GM18868 (cell line): ENCODE measurements at regions not wholly inside any gene's neighbourhood (a gene's known extent, or its start where the extent isn't known, plus 50 kb on each side); places are given as distances from the start of the nearest gene placed in this dataset.

Source experiments
- ATAC-seq: cut with Tn5 transposase; IDR thresholded peaks from one replicate; pipeline ENCODE4 v1.9.1; 2021; ENCODE audit warnings: mild to moderate bottlenecking, moderate library complexity; ENCODE audit not compliant: unreplicated experiment

DNA sequence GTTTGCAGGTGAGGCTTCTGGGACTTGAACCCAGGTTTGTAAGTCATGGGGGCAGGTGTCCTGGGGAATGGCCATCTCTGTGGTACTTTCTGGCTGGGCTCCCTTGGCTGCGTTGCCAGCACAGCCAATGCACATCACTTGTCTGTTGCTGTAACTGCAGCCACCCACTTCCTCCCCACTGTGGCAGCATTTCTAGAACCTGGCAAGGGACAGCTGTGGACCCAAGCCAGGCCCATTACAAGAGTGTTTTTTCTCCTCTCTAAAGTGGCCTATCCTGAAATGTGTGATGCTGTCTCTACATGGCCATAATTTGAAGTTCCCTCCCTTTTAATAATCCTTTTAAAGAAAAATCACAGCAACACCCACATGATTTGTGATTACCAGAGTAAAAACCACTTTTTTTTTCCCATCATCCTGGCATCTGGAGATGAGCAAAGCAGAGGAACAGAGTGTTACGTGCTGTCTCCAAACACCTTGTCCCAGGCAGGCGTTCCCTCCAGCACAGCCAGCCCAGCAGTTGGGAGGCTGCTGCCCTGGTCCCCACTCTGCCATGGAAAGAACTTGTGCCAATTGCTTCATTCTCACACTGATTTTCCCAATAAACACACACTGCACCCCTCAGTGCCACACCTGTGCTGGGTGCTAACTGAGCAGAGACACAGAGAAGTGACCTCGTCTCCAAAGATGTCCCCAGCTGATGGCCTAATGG is 360.6 kb upstream of the USP24 start:
- ATAC-seq: no peak

DNA sequence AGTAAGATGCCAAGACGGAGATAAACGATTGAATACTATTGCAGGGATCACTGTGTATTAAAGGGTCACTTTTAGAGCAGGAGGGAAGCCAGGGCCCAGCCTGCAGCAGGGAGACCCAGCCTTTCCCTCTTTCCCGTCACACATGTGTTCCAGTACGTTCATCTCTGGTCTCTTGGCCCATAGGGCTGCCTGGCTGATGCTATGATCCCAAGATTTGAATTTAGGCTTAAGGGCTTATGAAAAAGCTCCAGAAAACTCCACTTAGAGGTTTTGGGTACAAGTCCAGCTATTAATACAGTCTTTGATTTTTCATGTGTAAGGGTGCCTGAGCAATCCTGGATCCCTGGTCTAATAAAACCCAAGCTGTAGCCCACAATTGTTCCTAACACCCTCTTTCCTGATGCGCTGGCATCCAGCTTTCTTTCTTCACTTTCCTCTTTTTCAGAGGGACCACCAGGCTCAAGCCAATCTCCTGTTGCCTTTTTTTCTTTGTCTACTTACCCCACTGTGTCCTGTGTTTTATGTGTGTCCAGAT is 359.6 kb upstream of the USP24 start:
- no peak for ATAC-seq

DNA sequence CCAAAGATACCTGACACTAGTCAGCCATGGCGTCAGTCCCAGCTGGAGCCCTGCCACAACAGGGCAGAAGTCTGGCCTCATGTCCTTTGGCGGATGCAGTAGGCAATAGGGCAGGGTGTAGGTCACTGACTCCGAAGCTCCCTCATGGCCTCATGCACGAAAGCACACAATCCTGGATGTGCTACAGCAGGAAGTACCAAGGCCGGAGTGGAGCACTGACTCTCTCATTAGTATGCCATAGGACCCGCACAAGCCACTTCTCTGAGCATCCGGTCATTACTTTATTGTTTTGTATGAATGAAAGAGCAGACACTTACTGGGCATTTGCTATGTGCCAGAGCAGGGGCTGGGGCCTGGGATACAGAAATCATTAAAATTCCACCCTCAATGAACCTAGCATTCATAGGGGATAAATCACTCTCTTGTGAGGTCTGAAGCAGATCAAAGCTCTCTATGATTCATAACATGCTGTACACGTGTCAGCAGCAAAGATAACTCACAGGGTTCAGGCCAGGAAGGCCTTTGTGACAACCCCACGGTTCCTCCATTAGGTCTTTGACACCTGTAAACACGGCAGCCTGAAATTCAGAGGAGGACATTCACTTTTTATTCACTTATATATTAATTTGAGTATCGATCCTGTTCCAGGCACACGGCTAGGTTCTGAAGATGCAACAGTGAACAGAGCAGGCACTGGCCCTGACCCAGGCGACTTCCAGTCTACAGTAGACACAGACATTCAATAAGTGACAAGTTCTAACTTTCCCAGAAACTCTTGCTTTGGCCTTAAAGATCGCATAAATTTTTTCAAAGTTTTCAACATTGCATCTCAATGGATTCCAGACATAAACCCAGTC is 357.9 kb upstream of the USP24 start:
- ATAC-seq: no peak

DNA sequence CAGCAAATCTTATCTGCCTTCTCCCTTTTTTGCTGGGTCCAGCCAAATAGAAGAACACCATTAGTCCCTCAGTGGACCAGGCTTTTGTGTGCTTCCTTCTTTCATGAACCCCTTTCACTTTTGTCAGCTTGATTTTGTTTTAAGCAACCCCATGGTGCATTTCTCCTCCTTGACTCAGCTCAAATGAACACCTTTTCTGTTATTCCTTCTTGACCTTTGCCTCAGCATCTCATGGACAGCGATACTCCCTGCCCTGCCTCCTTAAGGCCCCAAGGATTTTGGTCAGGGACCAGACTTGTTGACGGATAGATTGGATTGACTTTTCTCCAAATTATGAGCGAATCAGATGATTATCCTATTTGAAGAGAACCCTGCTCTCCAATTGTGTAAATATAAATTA is 356.6 kb upstream of the USP24 start:
- no peak for ATAC-seq

DNA sequence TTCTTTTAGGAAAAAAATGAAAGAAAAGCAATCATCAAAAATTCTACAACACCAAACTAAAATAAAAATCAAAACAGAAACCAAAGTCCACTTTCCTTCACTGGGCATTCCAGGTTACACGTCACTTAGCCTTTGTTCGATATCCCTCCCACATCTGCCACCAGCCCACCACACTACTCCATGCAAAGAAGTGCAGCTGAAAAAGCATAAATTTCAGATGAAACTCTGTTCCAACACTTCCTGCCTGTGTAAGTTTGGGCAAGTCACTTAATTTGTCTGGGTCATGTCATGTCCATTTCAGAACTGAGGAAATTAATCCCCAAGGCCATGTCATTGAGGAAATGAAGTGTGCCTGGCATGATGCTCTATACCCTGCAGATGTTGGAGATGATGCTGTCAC is 354.3 kb upstream of the USP24 start:
- no peak for ATAC-seq

DNA sequence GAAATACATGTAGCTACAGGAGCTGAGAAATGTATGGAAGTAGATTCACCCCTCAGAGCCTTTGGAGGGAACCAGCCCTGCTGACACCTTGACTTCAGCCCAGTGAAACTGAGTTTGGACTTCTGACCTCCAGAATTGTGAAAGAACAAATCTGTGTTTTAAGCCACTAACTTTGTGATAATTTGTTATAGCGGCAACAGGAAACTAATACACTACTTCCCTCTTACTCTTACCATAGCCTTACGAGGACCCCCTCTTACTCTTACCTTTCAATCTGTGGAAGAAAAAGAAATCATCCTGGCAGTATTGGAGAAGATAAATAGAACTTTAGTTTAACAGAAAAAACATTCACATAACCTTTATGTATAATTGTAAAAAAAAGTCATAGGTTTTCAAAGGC is 353.6 kb upstream of the USP24 start:
- no peak for ATAC-seq

DNA sequence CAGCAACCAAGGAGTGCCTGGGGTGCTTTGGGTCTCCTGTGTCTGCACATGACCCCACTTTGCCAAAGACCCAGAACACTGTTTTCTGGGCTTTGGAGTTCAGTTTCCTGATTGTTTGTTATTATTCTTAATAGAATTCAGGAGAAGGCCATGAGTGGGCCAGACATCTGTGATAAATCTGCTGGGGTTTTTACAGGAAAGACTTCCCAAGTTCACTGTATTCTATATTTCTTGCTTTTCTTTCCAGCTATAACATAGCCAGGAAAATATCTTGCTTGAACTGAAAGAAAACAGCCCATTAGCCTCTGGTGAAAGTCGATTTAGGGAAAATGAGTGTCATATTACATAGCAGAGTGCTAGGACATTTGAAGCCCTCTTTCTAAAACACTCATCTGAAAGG is 345.1 kb upstream of the USP24 start:
- no peak for ATAC-seq

DNA sequence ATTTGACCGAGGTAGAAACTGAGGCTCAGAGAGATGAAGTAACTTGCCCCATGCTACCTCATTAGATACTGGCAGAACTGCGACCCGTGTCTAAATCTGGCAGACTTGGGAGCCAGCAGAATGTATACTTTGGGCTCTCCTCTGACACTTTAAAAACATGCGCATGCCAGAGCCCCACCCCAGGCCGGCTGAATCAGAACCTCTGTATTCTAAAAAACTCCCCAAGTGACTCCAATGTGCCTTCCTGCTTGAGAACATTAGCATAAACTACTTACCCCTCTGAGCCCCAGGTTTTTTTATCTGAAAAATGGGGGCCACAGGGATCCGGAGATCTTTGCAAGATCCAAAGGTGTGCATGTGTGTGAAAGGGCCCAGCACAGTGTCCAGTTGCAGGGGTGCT is 344.7 kb upstream of the USP24 start:
- ATAC-seq: no peak

DNA sequence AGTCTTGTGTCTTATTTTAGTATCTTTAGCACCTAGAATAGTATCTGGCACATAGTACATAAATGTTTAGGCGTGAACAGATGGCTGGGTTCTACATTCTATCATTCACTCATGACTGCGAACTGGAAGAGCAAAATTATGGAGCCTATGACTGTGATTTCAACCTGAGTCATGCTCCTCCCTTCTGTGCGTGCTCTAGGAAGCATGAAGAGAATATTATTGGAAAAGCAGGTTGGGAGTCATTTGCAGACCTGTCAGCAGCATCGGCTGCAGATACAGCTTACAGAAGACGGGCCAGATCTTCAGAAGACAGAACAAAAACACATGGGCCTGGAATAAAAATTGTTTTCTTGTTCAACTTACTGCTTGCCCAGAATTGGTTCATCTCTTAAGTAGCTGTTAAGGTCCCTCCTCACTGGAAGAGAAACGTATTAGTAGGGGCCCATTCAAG is 344.0 kb upstream of the USP24 start:
- ATAC-seq: no peak

DNA sequence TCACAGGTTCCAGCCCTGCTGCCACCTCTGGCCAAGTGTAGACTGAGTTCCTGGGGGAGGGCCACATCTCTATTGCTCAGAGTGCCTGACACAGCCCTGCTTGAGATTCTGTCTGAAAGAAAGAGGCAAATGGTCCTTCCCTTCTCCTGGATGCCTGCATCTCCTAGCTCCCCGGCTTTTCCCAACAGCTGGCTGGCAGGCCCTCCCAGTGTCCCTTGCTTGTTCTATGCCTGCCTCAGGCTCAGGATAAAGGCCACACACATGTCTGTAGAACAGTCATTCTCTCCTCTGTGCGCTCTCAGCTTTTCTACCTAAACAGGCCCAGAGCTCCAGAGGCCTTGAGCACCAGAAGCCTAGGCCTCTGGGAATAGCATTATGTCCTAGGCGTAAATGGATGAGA is 343.4 kb upstream of the USP24 start:
- ATAC-seq: no peak

DNA sequence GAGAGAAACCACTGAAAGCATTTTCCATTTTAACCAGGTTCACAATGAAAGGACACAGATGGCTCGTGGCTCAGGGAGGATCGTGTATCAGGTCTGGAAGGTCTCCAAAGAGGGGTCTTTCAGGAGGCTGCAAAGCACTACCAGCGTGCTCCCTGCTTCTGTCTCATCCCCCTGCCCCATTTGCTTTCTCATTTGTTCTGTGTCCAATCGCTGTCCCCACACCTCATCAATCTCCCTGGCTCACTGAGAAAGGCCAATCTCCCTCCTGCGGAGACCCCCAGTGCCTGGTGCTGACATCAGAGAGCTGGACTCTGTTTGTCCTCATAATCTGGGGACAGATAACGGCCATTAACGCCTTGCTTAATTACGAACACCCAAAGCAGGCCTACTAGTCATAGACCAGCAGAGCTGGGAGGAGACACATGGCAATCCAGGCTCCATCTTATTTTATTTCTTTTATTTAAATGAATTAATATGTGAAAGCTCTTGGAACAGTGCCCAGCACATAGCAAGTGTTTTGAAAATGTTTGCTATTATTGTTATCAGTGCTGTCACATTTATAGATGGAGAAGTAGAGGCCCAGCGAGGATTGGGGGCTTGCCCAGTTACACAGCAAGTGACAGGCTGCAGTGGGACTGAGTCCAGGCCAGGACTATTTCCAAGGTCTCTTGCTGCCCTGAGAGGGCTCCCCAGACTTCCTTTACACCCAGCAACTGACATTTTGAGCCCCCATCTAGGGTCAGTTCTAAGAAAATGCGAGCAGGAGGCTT is 341.0 kb upstream of the USP24 start:
- no peak for ATAC-seq

DNA sequence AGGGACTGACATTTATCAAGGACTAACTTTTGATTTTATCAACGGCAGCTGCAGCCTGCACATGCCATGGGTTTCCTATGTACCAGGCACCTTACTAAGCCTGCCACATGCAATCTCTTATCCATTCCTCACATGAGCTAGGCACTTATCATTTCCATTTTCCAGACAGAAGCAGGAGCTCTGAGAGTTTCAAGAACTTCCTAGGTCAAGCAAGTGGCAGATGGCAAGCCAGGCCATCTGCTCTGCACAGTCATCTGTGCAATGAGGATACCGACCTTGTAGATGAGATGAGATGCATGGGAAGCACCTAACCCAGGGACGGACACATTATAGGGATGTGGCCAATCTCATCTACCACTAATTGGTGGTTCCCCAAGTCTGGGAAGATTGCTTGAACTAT is 339.4 kb upstream of the USP24 start:
- ATAC-seq: no peak

DNA sequence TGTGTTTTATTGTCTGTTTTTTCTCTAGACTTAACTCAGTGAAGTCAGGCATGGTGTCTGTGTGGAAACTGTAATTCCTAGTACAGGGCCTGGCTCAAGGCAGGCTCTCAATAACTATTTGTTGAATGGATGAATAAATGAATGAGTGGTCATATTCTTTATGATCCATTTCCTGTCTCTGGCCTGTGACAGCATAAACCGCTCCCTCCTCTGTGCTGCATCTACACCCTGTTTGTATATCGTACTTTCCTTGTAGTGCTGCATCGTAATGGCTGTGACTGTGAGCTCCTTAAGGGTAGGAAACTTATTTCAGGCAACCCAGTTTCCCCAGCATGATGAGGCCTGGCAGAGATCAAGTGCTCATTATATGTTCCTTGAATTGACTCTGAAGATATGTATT is 337.5 kb upstream of the USP24 start:
- no peak for ATAC-seq

DNA sequence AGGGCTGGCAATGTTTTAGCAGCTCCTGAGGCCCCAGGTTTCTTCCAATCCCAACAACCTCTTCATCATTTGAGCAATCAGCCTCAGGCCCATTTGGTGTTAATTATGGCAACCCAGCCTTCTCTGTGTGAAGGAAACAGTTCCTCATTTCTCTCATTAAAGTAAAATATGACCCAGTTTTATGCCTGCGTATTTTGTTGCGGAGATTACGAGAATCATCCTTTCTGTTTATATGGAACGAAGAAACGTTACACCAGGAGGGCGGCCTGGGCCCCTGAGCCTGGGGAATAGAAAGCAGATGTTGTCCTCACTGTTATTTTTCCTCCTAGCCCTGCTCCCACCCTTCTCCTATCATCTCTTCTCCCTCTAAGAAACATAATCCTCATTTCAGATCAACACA is 332.2 kb upstream of the USP24 start:
- no peak for ATAC-seq

DNA sequence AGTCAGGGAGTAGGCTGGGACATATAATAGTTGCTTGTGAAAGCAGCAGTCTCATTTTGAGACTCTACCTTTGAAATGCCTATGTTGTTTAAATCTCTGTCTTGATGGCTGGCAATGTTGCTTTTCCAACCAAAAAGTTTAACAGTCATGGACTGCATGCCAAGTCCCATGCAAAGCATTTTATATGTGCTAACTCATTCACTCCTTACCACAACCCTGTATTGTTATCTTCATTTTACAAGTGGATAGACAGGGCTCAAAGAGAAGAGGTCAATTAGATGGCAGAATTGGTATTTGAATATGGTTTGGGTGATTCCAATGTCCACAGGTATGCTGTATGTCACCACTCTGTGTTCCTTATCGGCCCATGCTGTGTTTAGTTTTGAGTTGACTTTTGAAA is 331.4 kb upstream of the USP24 start:
- no peak for ATAC-seq

DNA sequence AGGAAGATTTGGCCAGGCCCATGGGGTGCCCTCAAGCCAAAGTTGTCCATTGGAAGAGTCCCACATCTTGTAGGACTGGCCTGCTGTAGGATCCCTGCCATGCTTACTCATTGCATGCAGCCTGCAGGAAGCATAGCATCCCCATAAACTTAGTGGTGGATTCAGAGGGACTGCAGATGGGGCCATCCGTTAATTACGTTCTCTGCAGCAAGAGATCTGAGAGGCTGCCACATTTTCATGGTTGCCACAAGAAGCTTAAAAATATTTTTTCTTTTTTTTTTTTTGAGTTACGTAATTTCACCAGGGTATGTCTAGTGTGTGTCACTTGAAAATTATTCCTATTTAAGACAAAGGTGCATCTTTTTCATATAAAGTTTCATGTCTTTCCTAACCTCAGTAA is 329.7 kb upstream of the USP24 start:
- ATAC-seq: no peak

DNA sequence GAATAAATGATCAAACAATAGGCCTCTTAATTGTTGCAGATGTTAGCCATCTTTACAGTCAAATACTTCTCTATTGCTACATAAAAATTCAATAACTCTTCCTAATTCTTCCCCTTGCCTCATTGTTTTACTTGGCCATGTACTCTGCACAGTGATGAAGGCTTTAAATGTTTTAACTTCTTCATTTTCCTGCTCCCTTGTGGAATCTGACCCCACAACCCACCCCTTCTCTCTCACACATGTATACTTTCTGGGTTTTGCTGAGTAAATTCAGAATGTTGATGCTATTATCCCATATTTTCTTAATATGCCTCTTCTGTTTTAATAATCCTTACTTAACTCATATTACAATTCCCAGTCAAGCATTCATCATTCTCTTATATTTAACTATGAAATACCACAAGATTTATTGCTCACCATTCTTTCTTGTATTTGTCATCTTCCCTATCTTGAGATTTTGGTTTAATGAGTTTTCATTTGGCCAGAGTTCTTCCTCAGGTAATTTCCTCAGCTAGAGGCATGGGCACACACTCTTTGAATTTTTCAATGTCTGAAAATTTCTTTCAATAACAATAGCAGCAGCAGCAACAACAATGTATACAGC is 327.8 kb upstream of the USP24 start:
- no peak for ATAC-seq

DNA sequence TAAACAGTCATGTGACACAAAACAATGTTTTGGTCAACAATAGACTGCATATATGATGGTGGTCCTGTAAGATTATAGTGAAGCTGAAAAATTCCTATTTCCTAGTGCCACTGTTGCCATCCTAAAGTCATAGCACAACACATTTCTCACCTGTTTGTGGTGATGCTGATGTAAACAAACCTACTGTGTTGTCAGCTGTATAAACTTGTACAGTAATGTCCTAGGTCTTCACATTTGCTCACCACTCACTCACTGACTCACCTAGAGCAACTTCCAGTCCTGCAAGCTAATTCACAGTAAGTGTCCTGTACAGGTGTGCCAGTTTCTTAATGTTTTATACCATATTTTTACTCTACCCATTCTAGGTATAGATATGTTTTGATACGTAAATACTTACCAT is 326.1 kb upstream of the USP24 start:
- ATAC-seq: no peak

DNA sequence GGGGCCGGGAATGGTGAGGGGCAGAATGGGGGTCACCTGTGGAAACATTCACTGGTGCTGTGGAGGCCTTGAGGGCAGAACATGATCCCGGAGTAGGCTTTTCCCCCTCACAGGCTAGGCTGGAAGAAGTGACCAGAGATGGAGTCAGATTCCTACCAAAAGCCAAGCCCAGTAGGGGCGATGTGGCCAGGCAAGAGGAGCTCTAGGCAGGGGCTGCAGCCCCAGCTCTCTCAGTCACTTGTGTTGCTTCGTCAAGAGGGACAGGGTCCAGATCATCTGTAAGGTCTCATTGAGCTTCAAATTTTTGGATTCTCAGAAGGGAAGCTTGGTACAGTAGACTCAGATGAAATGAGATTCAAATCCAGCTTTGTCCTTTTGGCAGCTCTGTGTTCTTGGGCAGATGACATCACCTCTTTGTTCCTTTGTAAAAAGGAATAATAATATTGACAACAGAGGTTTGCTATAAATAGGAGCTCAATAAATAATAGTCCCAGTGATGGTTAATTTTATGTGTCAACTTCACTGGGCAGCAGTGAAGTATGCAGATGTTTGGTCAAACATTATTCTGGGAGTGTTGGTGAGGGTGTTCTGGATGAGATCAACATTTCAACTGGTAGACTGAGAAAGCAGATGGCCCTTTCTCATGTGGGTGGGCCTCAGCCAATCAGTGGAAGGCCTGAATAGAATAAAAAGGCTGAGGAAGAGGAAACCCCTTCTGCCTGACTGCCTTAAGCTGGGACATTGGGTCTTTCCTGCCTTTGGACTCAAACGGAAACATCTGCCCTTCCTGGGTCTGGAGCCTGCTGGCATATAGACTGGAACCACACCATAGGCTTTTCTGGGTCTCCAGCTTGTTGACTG is 324.7 kb upstream of the USP24 start:
- ATAC-seq: no peak

DNA sequence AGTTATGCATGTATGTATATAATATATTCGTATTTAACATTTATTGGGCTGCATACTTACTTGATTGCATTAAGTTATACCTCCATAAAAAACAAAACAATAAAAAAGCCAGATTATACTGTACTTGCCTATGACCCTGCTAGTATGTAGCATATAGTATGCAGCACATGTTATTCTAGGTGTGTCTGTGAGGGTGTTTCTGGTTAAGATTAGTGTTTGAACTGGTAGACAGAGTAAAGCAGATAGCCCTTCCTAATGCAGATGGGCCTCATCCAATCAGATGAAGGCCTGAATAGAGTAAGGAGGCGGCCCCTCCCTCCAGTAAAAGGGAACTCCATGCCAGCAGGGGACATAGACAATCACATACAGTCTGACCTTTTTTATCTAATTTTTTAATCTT is 323.3 kb upstream of the USP24 start:
- no peak for ATAC-seq
